Smooth muscle cell (in vitro differentiated cells): ENCODE measurements at regions not wholly inside any gene's neighbourhood (a gene's known extent, or its start where the extent isn't known, plus 50 kb on each side); places are given as distances from the start of the nearest gene placed in this dataset.

Experiments used
- DNase-seq: peaks from one replicate; lab custom pipeline; 2025; ENCODE audit not compliant: unreplicated experiment; lab: John Stamatoyannopoulos, UW
- H2AFZ ChIP-seq: fragments of 200-600 bp; sonication (generic); 2 replicates; pipeline ENCODE4 v1.6.0; 2016; ENCODE audit warnings: antibody characterized with exemption, low read depth, mild to moderate bottlenecking
- H3F3A ChIP-seq: fragments of 200-600 bp; sonication (generic); 2 replicates; pipeline ENCODE4 v1.6.0; 2017; ENCODE audit warnings: antibody characterized with exemption, low read depth
- H3K27ac ChIP-seq: fragments of 200-600 bp; sonication (generic); 2 replicates; pipeline ENCODE4 v1.5.1; 2016; ENCODE audit warnings: low read depth, mild to moderate bottlenecking
- H3K27me3 ChIP-seq: fragments of 200-600 bp; sonication (generic); 2 replicates; pipeline ENCODE4 v1.6.1; 2016; ENCODE audit warnings: low read depth, mild to moderate bottlenecking
- H3K36me3 ChIP-seq: fragments of 200-600 bp; sonication (generic); 2 replicates; pipeline ENCODE4 v1.5.1; 2016; ENCODE audit warnings: low read depth
- H3K4me1 ChIP-seq: fragments of 200-600 bp; sonication (generic); 2 replicates; pipeline ENCODE4 v1.5.1; 2016; ENCODE audit warnings: low read depth
- H3K4me2 ChIP-seq: fragments of 200-600 bp; sonication (generic); 2 replicates; pipeline ENCODE4 v1.6.0; 2016; ENCODE audit warnings: mild to moderate bottlenecking
- H3K4me3 ChIP-seq: fragments of 200-600 bp; sonication (generic); 2 replicates; pipeline ENCODE4 v1.5.1; 2016; ENCODE audit warnings: mild to moderate bottlenecking
- H3K79me2 ChIP-seq: fragments of 200-600 bp; sonication (generic); 2 replicates; pipeline ENCODE4 v1.6.0; 2016; ENCODE audit warnings: low read depth, mild to moderate bottlenecking
- H3K9ac ChIP-seq: fragments of 200-600 bp; sonication (generic); 2 replicates; pipeline ENCODE4 v1.6.0; 2016; ENCODE audit warnings: low read depth
- H3K9me3 ChIP-seq: fragments of 200-600 bp; sonication (generic); replicated peaks from 2 replicates; pipeline ENCODE4 v1.5.1; 2016; ENCODE audit warnings: low read depth
- H4K20me1 ChIP-seq: fragments of 200-600 bp; sonication (generic); 2 replicates; pipeline ENCODE4 v1.6.0; 2016; ENCODE audit warnings: low read depth
- WGBS: methylation state at CpG from one replicate; pipeline ENCODE4 v1.1.7; 2016; ENCODE audit warnings: low lambda C conversion rate; 5-methylcytosine and 5-hydroxymethylcytosine counted together
- TF ChIP-seq, protein P1 (sequence below): fragments of 200-600 bp; sonication (generic); IDR thresholded peaks from 2 replicates; pipeline ENCODE4 v1.5.1; 2017; ENCODE audit warnings: borderline replicate concordance, mild to moderate bottlenecking, antibody characterized with exemption; ENCODE audit not compliant: insufficient read depth, poor library complexity, severe bottlenecking

GRCh38 chr12:59847127-59847526 is 251.3 kb downstream of the SLC16A7 start:
- no peak for DNase-seq
- no peak overlapping the region for H3K27ac ChIP-seq
- H2AFZ ChIP-seq, result no peak overlapping the region
- H3F3A ChIP-seq, result no peaks in the 10 kb centered on the region
- H3K4me1 ChIP-seq, result no peaks in the 10 kb centered on the region
- H3K27me3 ChIP-seq, result no peaks in the 10 kb centered on the region
- H3K9ac ChIP-seq, result no peak overlapping the region
- TF ChIP-seq, protein P1, sequence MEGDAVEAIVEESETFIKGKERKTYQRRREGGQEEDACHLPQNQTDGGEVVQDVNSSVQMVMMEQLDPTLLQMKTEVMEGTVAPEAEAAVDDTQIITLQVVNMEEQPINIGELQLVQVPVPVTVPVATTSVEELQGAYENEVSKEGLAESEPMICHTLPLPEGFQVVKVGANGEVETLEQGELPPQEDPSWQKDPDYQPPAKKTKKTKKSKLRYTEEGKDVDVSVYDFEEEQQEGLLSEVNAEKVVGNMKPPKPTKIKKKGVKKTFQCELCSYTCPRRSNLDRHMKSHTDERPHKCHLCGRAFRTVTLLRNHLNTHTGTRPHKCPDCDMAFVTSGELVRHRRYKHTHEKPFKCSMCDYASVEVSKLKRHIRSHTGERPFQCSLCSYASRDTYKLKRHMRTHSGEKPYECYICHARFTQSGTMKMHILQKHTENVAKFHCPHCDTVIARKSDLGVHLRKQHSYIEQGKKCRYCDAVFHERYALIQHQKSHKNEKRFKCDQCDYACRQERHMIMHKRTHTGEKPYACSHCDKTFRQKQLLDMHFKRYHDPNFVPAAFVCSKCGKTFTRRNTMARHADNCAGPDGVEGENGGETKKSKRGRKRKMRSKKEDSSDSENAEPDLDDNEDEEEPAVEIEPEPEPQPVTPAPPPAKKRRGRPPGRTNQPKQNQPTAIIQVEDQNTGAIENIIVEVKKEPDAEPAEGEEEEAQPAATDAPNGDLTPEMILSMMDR, result no peak
- no peaks in the 10 kb centered on the region for H4K20me1 ChIP-seq
- no peak overlapping the region for H3K4me2 ChIP-seq
- no peaks in the 10 kb centered on the region for H3K36me3 ChIP-seq
- no peaks in the 10 kb centered on the region for H3K79me2 ChIP-seq
- H3K4me3 ChIP-seq, result no peak overlapping the region
- no peaks in the 10 kb centered on the region for H3K9me3 ChIP-seq

DNA sequence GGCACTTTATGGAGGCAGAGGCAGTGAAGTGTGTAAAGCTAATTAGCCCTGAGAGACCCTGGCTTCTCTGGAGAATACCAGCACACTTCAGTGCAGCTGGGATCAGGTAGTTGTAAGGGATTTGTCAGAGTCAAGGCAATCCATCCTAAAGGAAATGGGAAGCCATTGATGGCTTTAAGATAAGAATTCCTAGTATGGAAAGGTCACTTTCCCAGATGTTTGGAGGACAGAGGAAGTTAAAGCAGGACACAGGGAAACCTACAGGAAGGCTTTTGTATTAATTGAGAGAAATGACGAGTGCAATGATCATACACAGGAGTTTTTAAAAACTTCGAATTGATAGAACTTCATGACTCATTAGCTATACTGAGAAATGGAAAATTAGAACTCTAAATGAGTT is 254.4 kb downstream of the SLC16A7 start:
- WGBS, result 85% methylated on average over 2 of the region's 2 CpGs
- H3K79me2 ChIP-seq, result no peaks in the 10 kb centered on the region

DNA sequence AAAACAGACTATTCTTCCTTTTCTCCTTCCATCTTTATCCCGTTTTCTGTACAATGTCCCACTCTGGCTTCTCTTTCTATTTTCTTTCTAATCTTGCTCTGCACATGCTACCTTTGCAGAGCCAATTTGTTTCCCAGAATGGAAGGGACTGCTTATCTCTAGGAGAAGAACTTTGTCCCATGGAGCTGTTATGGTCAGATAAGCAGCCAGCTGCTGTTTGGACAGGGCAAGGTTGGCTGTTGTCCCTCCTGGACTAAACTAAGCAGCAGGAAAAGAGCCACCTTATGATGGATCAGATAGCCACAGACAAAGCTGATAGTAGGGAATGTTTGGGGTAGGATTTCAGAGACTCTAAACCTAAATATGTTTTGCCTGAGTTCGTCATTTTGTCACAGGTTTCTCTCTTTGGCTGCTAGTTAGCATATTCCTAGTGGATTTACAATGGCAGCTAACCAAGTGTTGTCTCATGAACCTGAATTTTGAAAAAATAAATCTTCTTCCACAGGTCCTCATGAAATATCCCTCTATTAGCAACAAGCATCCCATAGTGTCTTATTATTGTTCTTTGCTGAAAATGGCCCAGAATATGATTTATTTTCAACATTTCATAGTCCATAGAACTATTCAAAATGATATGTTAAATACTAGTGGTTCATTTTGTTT is 262.8 kb downstream of the SLC16A7 start:
- H4K20me1 ChIP-seq, result no peaks in the 10 kb centered on the region
- no peak overlapping the region for H2AFZ ChIP-seq
- no peaks in the 10 kb centered on the region for H3K36me3 ChIP-seq
- no peak overlapping the region for H3K27ac ChIP-seq
- WGBS, result 80% methylated on average over 2 of the region's 2 CpGs
- no peaks in the 10 kb centered on the region for H3K9me3 ChIP-seq
- H3K4me3 ChIP-seq, result no peak overlapping the region
- no peak for DNase-seq
- H3K9ac ChIP-seq, result no peak overlapping the region
- H3F3A ChIP-seq, result no peaks in the 10 kb centered on the region
- H3K4me1 ChIP-seq, result no peaks in the 10 kb centered on the region
- TF ChIP-seq, protein P1, result no peak
- H3K4me2 ChIP-seq, result no peak overlapping the region
- H3K79me2 ChIP-seq, result no peaks in the 10 kb centered on the region
- no peaks in the 10 kb centered on the region for H3K27me3 ChIP-seq

More for the DNA sequence above, 254.4 kb downstream of the SLC16A7 start:
- TF ChIP-seq, protein P1, result no peak
- Histone ChIP-seq H3K27ac (no peak overlapping the region), H3K9ac (no peak overlapping the region), H3K9me3 (no peaks in the 10 kb centered on the region), H3K4me1 (no peaks in the 10 kb centered on the region), H4K20me1 (no peaks in the 10 kb centered on the region), H3K4me3 (no peak overlapping the region), H3K27me3 (no peaks in the 10 kb centered on the region), H3K4me2 (no peak overlapping the region), H2AFZ (no peak overlapping the region), H3F3A (no peaks in the 10 kb centered on the region), H3K36me3 (no peaks in the 10 kb centered on the region)
- no peak for DNase-seq

DNA sequence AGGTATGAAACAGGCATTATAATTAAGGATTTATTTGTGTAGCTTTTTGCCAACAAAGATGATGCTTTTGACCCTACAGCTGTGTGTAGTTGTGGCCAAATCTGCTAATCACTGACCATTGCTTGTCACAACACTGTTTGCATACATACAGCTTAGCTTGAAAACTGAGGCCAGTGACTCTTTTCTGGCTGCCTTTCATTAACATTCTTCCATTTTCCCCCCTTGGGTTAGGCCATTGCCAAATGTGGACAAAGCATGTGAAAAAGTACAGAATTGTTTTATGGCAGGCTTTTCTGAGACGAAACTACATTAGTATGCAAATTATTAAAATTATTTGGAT is 263.3 kb downstream of the SLC16A7 start:
- H3K9ac ChIP-seq, result no peak overlapping the region
- no peak overlapping the region for H3K4me3 ChIP-seq
- no peaks in the 10 kb centered on the region for H3K27me3 ChIP-seq
- no peaks in the 10 kb centered on the region for H4K20me1 ChIP-seq
- TF ChIP-seq, protein P1, result no peak
- H2AFZ ChIP-seq, result no peak overlapping the region
- H3K36me3 ChIP-seq, result no peaks in the 10 kb centered on the region
- H3K4me2 ChIP-seq, result no peak overlapping the region
- H3K79me2 ChIP-seq, result no peaks in the 10 kb centered on the region
- no peaks in the 10 kb centered on the region for H3F3A ChIP-seq
- WGBS, result 97% methylated on average over 1 of the region's 1 CpG
- H3K27ac ChIP-seq, result no peak overlapping the region
- H3K9me3 ChIP-seq, result no peaks in the 10 kb centered on the region
- DNase-seq, result no peak
- H3K4me1 ChIP-seq, result no peaks in the 10 kb centered on the region
